Thymus (tissue), 11 donors: ENCODE measurements at regions not wholly inside any gene's neighbourhood (a gene's known extent, or its start where the extent isn't known, plus 50 kb on each side); places are given as distances from the start of the nearest gene placed in this dataset.
A peak's percentile ranks its signal among the peaks of the same experiment; 100 is the strongest.

Experiments used
- DNase-seq, 9 donors: peaks; one replicate each; pipeline ENCODE4 v3.0.0-alpha.2; 2013; ENCODE audit warnings: low spot score in 9 of 9, low read depth in 6 of 9, missing footprints in 1 of 9
- H3K27ac ChIP-seq, 2 donors: one replicate each; pipeline ENCODE4 v1.5.1; 2013; ENCODE audit warnings: control low read depth in 1 of 2, low read depth in 1 of 2, low read length in 1 of 2, mild to moderate bottlenecking in 1 of 2, moderate library complexity in 1 of 2
- H3K27me3 ChIP-seq, 2 donors: one replicate each; pipeline ENCODE4 v1.5.1; 2013; ENCODE audit warnings: low read length in 1 of 2; ENCODE audit not compliant: control insufficient read depth in 2 of 2, insufficient read depth in 1 of 2
- H3K36me3 ChIP-seq, 2 donors: one replicate each; pipeline ENCODE4 v1.5.1; 2013; ENCODE audit warnings: low read length in 1 of 2, mild to moderate bottlenecking in 1 of 2, moderate library complexity in 1 of 2; ENCODE audit not compliant: control insufficient read depth in 2 of 2, insufficient read depth in 2 of 2
- H3K4me1 ChIP-seq, 2 donors: one replicate each; pipeline ENCODE4 v1.5.1; 2013; ENCODE audit warnings: low read length in 2 of 2; ENCODE audit not compliant: control insufficient read depth in 2 of 2, insufficient read depth in 2 of 2
- H3K4me3 ChIP-seq, 2 donors: one replicate each; pipeline ENCODE4 v1.5.1; 2013; ENCODE audit warnings: low read length in 2 of 2, control low read depth in 1 of 2, mild to moderate bottlenecking in 1 of 2
- H3K9me3 ChIP-seq, 2 donors: one replicate each; pipeline ENCODE4 v1.5.1; 2013; ENCODE audit warnings: low read length in 1 of 2, mild to moderate bottlenecking in 1 of 2; ENCODE audit not compliant: control insufficient read depth in 2 of 2, insufficient read depth in 1 of 2
- WGBS: extraction: QIAGEN DNeasy Blood & Tissue Kit; methylation state at CpG from one replicate; pipeline ENCODE4 v1.1.7; 2013; 5-methylcytosine and 5-hydroxymethylcytosine counted together
- donor health status: healthy.

GRCh38 chr6:170483413-170483812 is 69.7 kb downstream of the PSMB1 start:
- WGBS = 94% methylated on average over 2 of the region's 2 CpGs
- H3K27me3 ChIP-seq = no peaks in the 10 kb centered on the region
- no peaks in the 10 kb centered on the region for H3K4me1 ChIP-seq
- no peaks in the 10 kb centered on the region for H3K36me3 ChIP-seq
- H3K4me3 ChIP-seq = no peak overlapping the region
- no peaks in the 10 kb centered on the region for H3K9me3 ChIP-seq
- no peak overlapping the region for H3K27ac ChIP-seq
- DNase-seq = no peak

- Histone ChIP-seq H3K27ac (no peak overlapping the region), H3K4me1 (no peaks in the 10 kb centered on the region), H3K27me3 (no peaks in the 10 kb centered on the region), H3K36me3 (no peaks in the 10 kb centered on the region), H3K9me3 (no peaks in the 10 kb centered on the region), H3K4me3 (no peak overlapping the region)
- no peak for DNase-seq
- 68% methylated on average over 6 of the region's 6 CpGs for WGBS
These were observed 72.9 kb downstream of the PSMB1 start for GRCh38 chr6:170480050-170480692.

- H3K9me3 ChIP-seq = no peaks in the 10 kb centered on the region
- no peak overlapping the region for H3K27ac ChIP-seq
- H3K36me3 ChIP-seq = no peaks in the 10 kb centered on the region
- H3K4me3 ChIP-seq = no peak overlapping the region
- no peaks in the 10 kb centered on the region for H3K4me1 ChIP-seq
- H3K27me3 ChIP-seq = no peaks in the 10 kb centered on the region
- DNase-seq = peak in 1 of 9 donors; percentile 12
- 69% methylated on average over 6 of the region's 6 CpGs for WGBS
These were observed 76.7 kb downstream of the PSMB1 start for GRCh38 chr6:170476360-170476759.

- Histone ChIP-seq H3K27me3 (no peaks in the 10 kb centered on the region), H3K4me1 (no peaks in the 10 kb centered on the region), H3K27ac (no peak overlapping the region), H3K4me3 (no peak overlapping the region), H3K9me3 (no peaks in the 10 kb centered on the region), H3K36me3 (no peaks in the 10 kb centered on the region)
- DNase-seq = no peak
- WGBS = 88% methylated on average over 3 of the region's 3 CpGs
These were observed 78.0 kb downstream of the PSMB1 start for GRCh38 chr6:170475118-170475517.

GRCh38 chr6:170473801-170474200 is 79.3 kb downstream of the PSMB1 start:
- Histone ChIP-seq H3K4me1 (no peaks in the 10 kb centered on the region), H3K4me3 (no peak overlapping the region), H3K36me3 (no peaks in the 10 kb centered on the region), H3K9me3 (peaks cover 0 to 4% of the 10 kb centered on the region in 2 donors), H3K27me3 (no peaks in the 10 kb centered on the region), H3K27ac (no peak overlapping the region)
- 97% methylated on average over 7 of the region's 7 CpGs for WGBS
- DNase-seq = no peak

GRCh38 chr6:170473301-170473717 is 79.8 kb downstream of the PSMB1 start:
- 59% methylated on average over 4 of the region's 4 CpGs for WGBS
- Histone ChIP-seq H3K27me3 (no peaks in the 10 kb centered on the region), H3K27ac (no peak overlapping the region), H3K4me3 (no peak overlapping the region), H3K36me3 (no peaks in the 10 kb centered on the region), H3K4me1 (no peaks in the 10 kb centered on the region), H3K9me3 (peaks cover 0 to 7% of the 10 kb centered on the region in 2 donors)
- DNase-seq = no peak

GRCh38 chr6:170471491-170471890 is 81.6 kb downstream of the PSMB1 start:
- H3K27me3 ChIP-seq = no peaks in the 10 kb centered on the region
- H3K4me3 ChIP-seq = no peak overlapping the region
- no peak for DNase-seq
- peaks cover 3 to 16% of the 10 kb centered on the region in 2 donors for H3K9me3 ChIP-seq
- no peaks in the 10 kb centered on the region for H3K36me3 ChIP-seq
- H3K27ac ChIP-seq = no peak overlapping the region
- no peaks in the 10 kb centered on the region for H3K4me1 ChIP-seq
- 90% methylated on average over 5 of the region's 5 CpGs for WGBS

- Histone ChIP-seq H3K4me1 (no peaks in the 10 kb centered on the region), H3K27ac (no peak overlapping the region), H3K4me3 (no peak overlapping the region), H3K36me3 (no peaks in the 10 kb centered on the region), H3K9me3 (peaks cover 3 to 20% of the 10 kb centered on the region in 2 donors), H3K27me3 (no peaks in the 10 kb centered on the region)
- no peak for DNase-seq
- WGBS = 88% methylated on average over 7 of the region's 7 CpGs
These were observed 82.4 kb downstream of the PSMB1 start for GRCh38 chr6:170470734-170471133.

- Histone ChIP-seq H3K27me3 (no peaks in the 10 kb centered on the region), H3K4me1 (peaks cover 0 to 1% of the 10 kb centered on the region in 2 donors), H3K27ac (no peak overlapping the region), H3K36me3 (no peaks in the 10 kb centered on the region), H3K4me3 (no peak overlapping the region), H3K9me3 (peaks cover 3 to 24% of the 10 kb centered on the region in 2 donors)
- WGBS = 92% methylated on average over 7 of the region's 7 CpGs
- DNase-seq = no peak
These were observed 88.6 kb downstream of the PSMB1 start for GRCh38 chr6:170464524-170464979.
